Fibroblast of peridontal ligament (primary cell): ENCODE measurements at regions not wholly inside any gene's neighbourhood (a gene's known extent, or its start where the extent isn't known, plus 50 kb on each side); places are given as distances from the start of the nearest gene placed in this dataset.
"Not testable (repeated sequence)": the region's sequence is repeated elsewhere in the genome, so short reads cannot be mapped to it uniquely, and the experiment has no call there.

Source experiments
- DNase-seq: peaks from one replicate; pipeline ENCODE4 v3.0.0-alpha.2; 2010; ENCODE audit errors: extremely low read depth

GRCh38 chr16:16879567-16880251 lies 500.8 kb downstream of the NPIPA7 start:
- DNase-seq: no peak

- DNase-seq: no peak
Measured at GRCh38 chr16:16881814-16882213, 502.9 kb downstream of the NPIPA7 start.

GRCh38 chr16:16882766-16883165 lies 503.8 kb downstream of the NPIPA7 start:
- no peak for DNase-seq

- no peak for DNase-seq
Measured at GRCh38 chr16:16884451-16884850, 505.5 kb downstream of the NPIPA7 start.

- no peak for DNase-seq
Measured at GRCh38 chr16:16887193-16887592, 508.3 kb downstream of the NPIPA7 start.

- DNase-seq: no peak
Measured at GRCh38 chr16:16890964-16891363, 512.0 kb downstream of the NPIPA7 start.

- no peak for DNase-seq
Measured at GRCh38 chr16:16904601-16905000, 525.7 kb downstream of the NPIPA7 start.

- DNase-seq: no peak
Measured at GRCh38 chr16:16905850-16906249, 526.9 kb downstream of the NPIPA7 start.

GRCh38 chr16:16907089-16907488 lies 528.1 kb downstream of the NPIPA7 start:
- no peak for DNase-seq

- no peak for DNase-seq
Measured at GRCh38 chr16:16908077-16908476, 529.1 kb downstream of the NPIPA7 start.

GRCh38 chr16:16909126-16909525 lies 530.2 kb downstream of the NPIPA7 start:
- no peak for DNase-seq

GRCh38 chr16:16910666-16911065 lies 531.7 kb downstream of the NPIPA7 start:
- no peak for DNase-seq

- DNase-seq: no peak
Measured at GRCh38 chr16:16915771-16916170, 536.8 kb downstream of the NPIPA7 start.

GRCh38 chr16:16917191-16917785 lies 538.3 kb downstream of the NPIPA7 start:
- DNase-seq: no peak

GRCh38 chr16:16923479-16923878 lies 544.5 kb downstream of the NPIPA7 start:
- no peak for DNase-seq

- DNase-seq: no peak
Measured at GRCh38 chr16:16924613-16925012, 545.7 kb downstream of the NPIPA7 start.

GRCh38 chr16:16925432-16925831 lies 545.3 kb downstream of the XYLT1 start:
- DNase-seq: no peak

- DNase-seq: no peak
Measured at GRCh38 chr16:16928532-16929109, 542.1 kb downstream of the XYLT1 start.

- DNase-seq: no peak
Measured at GRCh38 chr16:16930309-16931000, 540.3 kb downstream of the XYLT1 start.

GRCh38 chr16:16933861-16934260 lies 536.9 kb downstream of the XYLT1 start:
- no peak for DNase-seq

GRCh38 chr16:16934660-16935059 lies 536.1 kb downstream of the XYLT1 start:
- DNase-seq: no peak

- DNase-seq: not testable (repeated sequence)
Measured at GRCh38 chr16:16935909-16936308, 534.9 kb downstream of the XYLT1 start.

- DNase-seq: no peak
Measured at GRCh38 chr16:16937576-16937975, 533.2 kb downstream of the XYLT1 start.
